Kidney epithelial cell (primary cell): ENCODE measurements at regions not wholly inside any gene's neighbourhood (a gene's known extent, or its start where the extent isn't known, plus 50 kb on each side); places are given as distances from the start of the nearest gene placed in this dataset.
A peak's percentile ranks its signal among the peaks of the same experiment; 100 is the strongest.

Experiments used
- DNase-seq: peaks from one replicate; pipeline ENCODE4 v3.0.0-alpha.2; 2010; ENCODE audit warnings: low read depth
- H3K27me3 ChIP-seq: 2 replicates; pipeline ENCODE4 v1.6.0; 2011; ENCODE audit warnings: low read length; ENCODE audit not compliant: control insufficient read depth, insufficient read depth
- H3K36me3 ChIP-seq: 2 replicates; pipeline ENCODE4 v1.5.1; 2011; ENCODE audit warnings: low read length; ENCODE audit not compliant: control insufficient read depth, insufficient read depth
- H3K4me3 ChIP-seq: 2 replicates; pipeline ENCODE4 v1.5.1; 2011; ENCODE audit warnings: low read depth, mild to moderate bottlenecking, control low read depth, low read length
- TF ChIP-seq, protein P1 (sequence below): IDR thresholded peaks from 2 replicates; pipeline ENCODE4 v1.5.1; 2011; ENCODE audit warnings: mild to moderate bottlenecking, moderate library complexity, low read length, control low read depth, inconsistent platforms; ENCODE audit not compliant: insufficient read depth, poor library complexity, severe bottlenecking

DNA sequence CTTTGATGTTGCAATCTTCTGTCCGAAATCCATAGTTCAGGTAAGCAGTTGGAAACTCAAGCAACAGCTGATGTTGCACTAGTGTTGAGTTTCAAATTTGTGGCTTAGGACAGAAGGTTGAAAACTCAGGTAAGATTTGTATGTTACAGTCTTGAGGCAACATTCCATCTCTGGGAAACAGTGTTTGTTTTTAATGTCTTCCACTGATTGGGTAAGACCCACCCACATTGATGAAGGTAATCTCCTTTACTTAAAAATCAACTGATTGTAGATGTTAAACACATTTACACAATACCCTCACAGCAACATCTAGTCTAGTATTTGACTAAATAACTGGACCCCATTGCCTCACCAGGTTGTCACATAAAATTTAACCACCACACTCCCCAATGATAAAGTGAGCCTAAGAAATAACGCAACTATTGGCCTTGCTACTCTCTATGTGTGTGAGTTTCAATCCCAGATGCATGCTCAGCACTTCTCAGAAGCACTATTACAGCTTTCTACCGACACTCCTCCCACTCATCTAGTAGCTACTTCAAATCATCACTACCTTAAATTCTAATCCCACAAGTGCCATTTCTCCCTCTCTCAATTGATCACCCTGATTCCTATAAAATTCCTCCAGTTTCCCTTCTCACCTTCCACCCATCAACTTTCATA lies 164.0 kb downstream of the MBD2 start:
- DNase-seq: no peak
- Histone ChIP-seq H3K36me3 (no peaks in the 10 kb centered on the region), H3K4me3 (no peak overlapping the region), H3K27me3 (no peaks in the 10 kb centered on the region)
- TF ChIP-seq, protein P1, sequence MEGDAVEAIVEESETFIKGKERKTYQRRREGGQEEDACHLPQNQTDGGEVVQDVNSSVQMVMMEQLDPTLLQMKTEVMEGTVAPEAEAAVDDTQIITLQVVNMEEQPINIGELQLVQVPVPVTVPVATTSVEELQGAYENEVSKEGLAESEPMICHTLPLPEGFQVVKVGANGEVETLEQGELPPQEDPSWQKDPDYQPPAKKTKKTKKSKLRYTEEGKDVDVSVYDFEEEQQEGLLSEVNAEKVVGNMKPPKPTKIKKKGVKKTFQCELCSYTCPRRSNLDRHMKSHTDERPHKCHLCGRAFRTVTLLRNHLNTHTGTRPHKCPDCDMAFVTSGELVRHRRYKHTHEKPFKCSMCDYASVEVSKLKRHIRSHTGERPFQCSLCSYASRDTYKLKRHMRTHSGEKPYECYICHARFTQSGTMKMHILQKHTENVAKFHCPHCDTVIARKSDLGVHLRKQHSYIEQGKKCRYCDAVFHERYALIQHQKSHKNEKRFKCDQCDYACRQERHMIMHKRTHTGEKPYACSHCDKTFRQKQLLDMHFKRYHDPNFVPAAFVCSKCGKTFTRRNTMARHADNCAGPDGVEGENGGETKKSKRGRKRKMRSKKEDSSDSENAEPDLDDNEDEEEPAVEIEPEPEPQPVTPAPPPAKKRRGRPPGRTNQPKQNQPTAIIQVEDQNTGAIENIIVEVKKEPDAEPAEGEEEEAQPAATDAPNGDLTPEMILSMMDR: no peak

DNA sequence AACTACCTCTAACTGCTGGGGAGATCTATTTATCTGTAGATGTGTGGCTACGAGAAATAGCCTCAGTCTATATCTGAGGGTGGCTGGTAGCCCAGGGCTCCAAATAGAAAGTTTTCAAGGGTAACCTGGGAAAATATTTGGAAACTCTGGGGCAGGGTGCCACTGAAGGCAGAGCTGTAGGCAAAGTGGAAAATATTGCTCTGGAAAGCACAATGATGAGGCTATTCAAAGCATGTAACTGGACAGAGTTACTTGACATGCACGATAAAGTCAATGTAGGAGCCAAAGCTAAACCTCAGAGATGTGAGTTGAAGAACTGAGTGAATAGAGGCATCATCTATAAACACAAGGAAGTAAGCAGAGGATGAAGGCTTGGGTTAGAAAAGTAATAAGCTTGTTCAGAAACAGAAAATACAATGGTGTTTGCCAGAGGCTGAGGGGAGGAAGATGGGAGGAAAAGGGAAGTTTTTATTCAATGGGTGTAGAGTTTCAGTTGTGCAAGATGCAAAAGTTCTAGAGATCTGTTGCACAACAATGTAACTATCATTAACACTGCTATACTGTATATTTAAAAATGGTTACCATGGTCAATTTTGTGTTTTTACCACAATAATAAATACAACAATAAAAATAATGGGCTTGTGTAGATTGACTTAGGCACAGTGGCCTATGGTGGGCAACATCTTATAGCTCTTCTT lies 171.6 kb downstream of the MBD2 start:
- H3K27me3 ChIP-seq: no peaks in the 10 kb centered on the region
- H3K36me3 ChIP-seq: no peaks in the 10 kb centered on the region
- no peak overlapping the region for H3K4me3 ChIP-seq
- TF ChIP-seq, protein P1: no peak
- no peak for DNase-seq

DNA sequence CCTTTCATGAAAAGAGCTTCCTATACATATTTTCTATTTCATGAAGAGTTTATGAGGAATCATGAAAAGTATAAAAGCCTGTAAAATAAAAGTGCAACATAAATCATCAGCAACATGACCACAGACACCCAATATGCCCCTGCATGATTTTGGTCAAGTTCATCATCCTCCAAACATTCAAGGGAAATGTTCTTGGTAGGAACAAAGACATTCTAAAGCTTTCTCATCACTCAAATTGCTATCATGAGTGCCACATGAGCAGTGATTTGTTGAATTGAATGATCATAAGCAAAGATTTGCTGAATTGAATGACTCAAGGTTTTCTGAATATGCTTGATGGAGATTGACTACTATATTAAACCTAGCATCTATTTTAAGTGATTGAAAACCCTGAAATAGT lies 172.2 kb downstream of the MBD2 start:
- no peak for DNase-seq
- TF ChIP-seq, protein P1: no peak
- H3K36me3 ChIP-seq: no peaks in the 10 kb centered on the region

DNA sequence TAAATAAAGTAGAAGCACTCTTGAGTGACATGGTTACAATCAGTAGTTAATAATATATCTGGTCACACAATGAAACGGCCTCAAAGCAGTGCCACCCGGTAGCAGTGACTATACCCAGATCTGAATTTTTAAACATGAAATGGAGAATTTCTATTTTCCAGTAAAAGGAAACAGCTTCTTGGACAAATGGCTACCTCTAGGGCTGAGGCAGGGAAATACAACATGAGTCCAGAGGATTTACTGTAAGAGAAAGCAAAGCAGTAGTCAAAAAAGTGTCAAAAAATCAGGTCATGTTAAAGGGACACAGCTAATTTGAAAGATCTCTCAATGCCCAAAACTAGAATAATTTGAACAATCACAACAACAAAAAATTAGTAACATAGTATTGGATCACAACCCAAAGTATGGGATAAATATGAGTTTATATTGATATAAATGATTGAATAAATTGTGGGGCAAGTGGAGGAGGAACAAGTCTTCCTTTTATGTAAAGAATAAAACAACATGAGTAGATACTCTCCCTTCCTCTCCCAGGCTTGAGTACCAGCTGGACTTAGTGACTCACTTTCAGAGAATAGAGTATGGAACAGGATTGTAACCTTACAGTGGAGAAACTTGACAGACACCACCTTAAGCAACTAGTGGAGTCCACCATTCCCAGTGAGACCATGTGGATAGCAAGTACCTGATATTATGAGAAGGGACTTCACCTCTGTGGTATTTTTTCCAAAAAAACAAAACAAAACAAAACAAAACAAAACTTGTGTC lies 180.8 kb downstream of the MBD2 start:
- Histone ChIP-seq H3K4me3 (no peak overlapping the region), H3K27me3 (no peaks in the 10 kb centered on the region), H3K36me3 (no peaks in the 10 kb centered on the region)
- DNase-seq: no peak
- TF ChIP-seq, protein P1: peak; percentile 7

More for the DNA sequence above, 172.2 kb downstream of the MBD2 start:
- H3K27me3 ChIP-seq: no peaks in the 10 kb centered on the region
- no peak overlapping the region for H3K4me3 ChIP-seq

DNA sequence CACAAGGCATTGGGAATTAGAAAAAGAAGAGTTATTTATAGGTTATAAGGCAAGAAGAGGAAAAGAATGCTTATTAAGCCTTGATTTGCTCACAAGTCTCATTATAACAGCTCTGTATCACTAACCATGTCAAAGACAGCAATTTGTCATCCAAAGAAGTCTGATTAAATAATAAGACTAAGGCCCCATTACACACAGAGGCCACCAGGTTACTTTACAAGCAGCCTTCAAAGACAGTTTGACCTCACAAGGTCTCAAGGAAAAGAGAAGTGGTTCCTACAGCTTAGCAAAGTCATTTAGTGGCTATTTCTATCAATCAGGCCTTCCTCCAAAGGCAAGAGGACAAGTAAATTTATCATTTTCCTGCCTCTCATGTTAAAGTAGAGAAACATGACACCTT lies 188.5 kb downstream of the MBD2 start:
- H3K4me3 ChIP-seq: no peak overlapping the region
- TF ChIP-seq, protein P1: no peak
- DNase-seq: no peak

More for the DNA sequence above, 188.5 kb downstream of the MBD2 start:
- Histone ChIP-seq H3K36me3 (no peaks in the 10 kb centered on the region), H3K27me3 (no peaks in the 10 kb centered on the region)
